IMR-90 (cell line): ENCODE measurements at regions not wholly inside any gene's neighbourhood (a gene's known extent, or its start where the extent isn't known, plus 50 kb on each side); places are given as distances from the start of the nearest gene placed in this dataset.

Experiments
- ATAC-seq: fragments of 200-7000 bp; cut with Tn5 transposase; 2 replicates; pipeline ENCODE4 v1.9.1; 2020; ENCODE audit warnings: low read depth, mild to moderate bottlenecking, moderate library complexity
- BruUV-seq: library from RNA; stranded (reverse); fragments of 400-500 nt; replicated peaks from 2 replicates; lab custom pipeline; 2021; lab: Mats Ljungman, UMichigan
- CTCF ChIA-PET: fragments of 300-600 bp; formaldehyde crosslinking; extraction: SDS; loops from one replicate; lab custom pipeline; 2021; ENCODE audit warnings: antibody characterized with exemption; lab: Yijun Ruan, JAX
- POLR2A ChIA-PET: fragments of 300-600 bp; sonication (Branson Sonifier 250); formaldehyde crosslinking; loops from one replicate; lab custom pipeline; 2022; ENCODE audit warnings: antibody characterized with exemption; ENCODE audit not compliant: unreplicated experiment; lab: Charles Lee
- DNase-seq: peaks from one replicate; pipeline ENCODE4 v3.0.0; 2013
- H2AFZ ChIP-seq: replicated peaks from 2 replicates; pipeline ENCODE3; 2013; ENCODE audit warnings: low read length, mild to moderate bottlenecking; ENCODE audit not compliant: poor library complexity
- H2AK5ac ChIP-seq: 2 replicates; pipeline ENCODE4 v1.6.1; 2013; ENCODE audit warnings: low read depth, low read length, inconsistent platforms
- H2AK9ac ChIP-seq: replicated peaks from 2 replicates; pipeline ENCODE3; 2013; ENCODE audit warnings: mild to moderate bottlenecking, low read depth, low read length, moderate library complexity; ENCODE audit not compliant: poor library complexity
- H2BK120ac ChIP-seq: 2 replicates; pipeline ENCODE4 v1.6.1; 2013; ENCODE audit warnings: low read depth, low read length, inconsistent platforms
- H2BK15ac ChIP-seq: 3 replicates; pipeline ENCODE4 v1.6.1; 2013; ENCODE audit warnings: low read depth, low read length, inconsistent platforms
- H2BK20ac ChIP-seq: 2 replicates; pipeline ENCODE4 v1.6.1; 2013; ENCODE audit warnings: low read depth, mild to moderate bottlenecking, inconsistent platforms, low read length, moderate library complexity
- H2BK5ac ChIP-seq: 2 replicates; pipeline ENCODE4 v1.6.1; 2013; ENCODE audit warnings: mild to moderate bottlenecking, low read depth, low read length, inconsistent platforms; ENCODE audit not compliant: poor library complexity, severe bottlenecking
- H3K14ac ChIP-seq: replicated peaks from 2 replicates; pipeline ENCODE4 v1.6.1; 2013; ENCODE audit warnings: low read depth, low read length, inconsistent platforms
- H3K18ac ChIP-seq: 2 replicates; pipeline ENCODE4 v1.6.1; 2013; ENCODE audit warnings: low read depth, low read length, control low read depth
- H3K23ac ChIP-seq: 2 replicates; pipeline ENCODE4 v1.6.1; 2013; ENCODE audit warnings: low read depth, low read length, inconsistent platforms
- H3K27ac ChIP-seq: 2 replicates; pipeline ENCODE4 v1.5.1; 2013; ENCODE audit warnings: mild to moderate bottlenecking, control low read depth, low read length; ENCODE audit not compliant: insufficient read depth
- H3K27me3 ChIP-seq: 2 replicates; pipeline ENCODE4 v1.6.1; 2013; ENCODE audit warnings: low read length; ENCODE audit not compliant: control insufficient read depth, insufficient read depth
- H3K36me3 ChIP-seq: 2 replicates; pipeline ENCODE4 v1.6.1; 2013; ENCODE audit warnings: low read length, mixed read lengths; ENCODE audit not compliant: control insufficient read depth, insufficient read depth
- H3K4ac ChIP-seq: 2 replicates; pipeline ENCODE4 v1.6.1; 2013; ENCODE audit warnings: low read depth, low read length, inconsistent platforms
- H3K4me1 ChIP-seq: 2 replicates; pipeline ENCODE4 v1.6.1; 2013; ENCODE audit warnings: low read length, mixed read lengths; ENCODE audit not compliant: control insufficient read depth, insufficient read depth
- H3K4me2 ChIP-seq: 2 replicates; pipeline ENCODE4 v1.6.1; 2013; ENCODE audit warnings: low read depth, mild to moderate bottlenecking, control low read depth, low read length, moderate library complexity
- H3K4me3 ChIP-seq: 2 replicates; pipeline ENCODE4 v1.5.1; 2013; ENCODE audit warnings: low read depth, mild to moderate bottlenecking, control low read depth, low read length, moderate library complexity; ENCODE audit not compliant: insufficient read depth
- H3K56ac ChIP-seq: 2 replicates; pipeline ENCODE4 v1.6.1; 2013; ENCODE audit warnings: low read length, inconsistent platforms; ENCODE audit not compliant: insufficient read depth; ENCODE audit errors: extremely low read depth
- H3K79me1 ChIP-seq, 2 experiments: 2 replicates each; pipeline ENCODE4 v1.6.1; 2013; ENCODE audit warnings: low read length in 2 of 2, inconsistent platforms in 1 of 2, low read depth in 1 of 2
- H3K9ac ChIP-seq: 2 replicates; pipeline ENCODE4 v1.6.1; 2013; ENCODE audit warnings: low read depth, low read length, control low read depth
- H3K9me1 ChIP-seq: 2 replicates; pipeline ENCODE4 v1.6.1; 2013; ENCODE audit warnings: low read length, inconsistent platforms; ENCODE audit not compliant: insufficient read depth
- H3K9me3 ChIP-seq: 2 replicates; pipeline ENCODE4 v1.6.1; 2013; ENCODE audit warnings: low read length; ENCODE audit not compliant: control insufficient read depth, insufficient read depth
- H4K20me1 ChIP-seq: 2 replicates; pipeline ENCODE4 v1.6.1; 2013; ENCODE audit warnings: low read length, inconsistent platforms; ENCODE audit not compliant: insufficient read depth
- H4K5ac ChIP-seq: 2 replicates; pipeline ENCODE4 v1.6.1; 2013; ENCODE audit warnings: mild to moderate bottlenecking, low read depth, low read length, control low read depth
- H4K8ac ChIP-seq, 2 experiments: 2 replicates each; pipeline ENCODE4 v1.6.1; 2013; ENCODE audit warnings: low read depth in 2 of 2, low read length in 2 of 2, control low read depth in 1 of 2, inconsistent platforms in 1 of 2
- H4K91ac ChIP-seq: 2 replicates; pipeline ENCODE4 v1.6.1; 2013; ENCODE audit warnings: low read depth, low read length, inconsistent platforms; ENCODE audit not compliant: insufficient read depth
- BHLHE40 ChIP-seq: fragments of 150-350 bp; IDR thresholded peaks from 2 replicates; pipeline ENCODE4 v1.6.1; 2016; ENCODE audit warnings: mild to moderate bottlenecking, low read depth, low read length
- CEBPB ChIP-seq: IDR thresholded peaks from 2 replicates; pipeline ENCODE4 v1.6.1; 2012; ENCODE audit warnings: low read depth, low read length, improper control_type of control experiment
- ELK1 ChIP-seq: fragments of 150-350 bp; IDR thresholded peaks from 2 replicates; pipeline ENCODE4 v1.6.1; 2016; ENCODE audit warnings: low read depth, mild to moderate bottlenecking, low read length, moderate library complexity, borderline replicate concordance
- FOS ChIP-seq: fragments of 150-350 bp; IDR thresholded peaks from 2 replicates; pipeline ENCODE4 v1.6.1; 2016; ENCODE audit warnings: low read depth, low read length
- MXI1 ChIP-seq: IDR thresholded peaks from 2 replicates; pipeline ENCODE4 v1.6.1; 2012; ENCODE audit warnings: low read depth, mild to moderate bottlenecking, low read length, moderate library complexity, borderline replicate concordance
- NFE2L2 ChIP-seq: fragments of 150-350 bp; IDR thresholded peaks from 2 replicates; pipeline ENCODE4 v1.6.1; 2016; ENCODE audit warnings: low read depth, mild to moderate bottlenecking, low read length
- RAD21 ChIP-seq: IDR thresholded peaks from 2 replicates; pipeline ENCODE4 v1.6.1; 2012; ENCODE audit warnings: low read length, improper control_type of control experiment
- RCOR1 ChIP-seq: IDR thresholded peaks from 2 replicates; pipeline ENCODE4 v1.6.1; 2012; ENCODE audit warnings: mild to moderate bottlenecking, low read length, improper control_type of control experiment; ENCODE audit not compliant: insufficient replicate concordance
- RFX5 ChIP-seq: IDR thresholded peaks from 2 replicates; pipeline ENCODE4 v1.8.0; 2012; ENCODE audit warnings: low read depth, mild to moderate bottlenecking, low read length, moderate library complexity
- SMC3 ChIP-seq: fragments of 150-350 bp; IDR thresholded peaks from 2 replicates; pipeline ENCODE4 v1.6.1; 2016; ENCODE audit warnings: low read depth, mild to moderate bottlenecking, antibody characterized with exemption, low read length, moderate library complexity
- WGBS, 2 experiments: methylation state at CpG; one replicate each; pipeline versions ENCODE4 v1.1.5 to v1.1.7; 2013; ENCODE audit warnings: missing lambda C conversion rate in 2 of 2; ENCODE audit not compliant: insufficient read length in 1 of 2; ENCODE audit errors: extremely low coverage in 2 of 2; 5-methylcytosine and 5-hydroxymethylcytosine counted together
- dilution Hi-C: fragments of 300-500 bp; cut with HindIII; formaldehyde crosslinking; loops from one replicate; pipeline ENCODE4 v1.14.3; 2018; ENCODE audit warnings: low sequenced_read_pairs; ENCODE audit not compliant: unreplicated experiment
- in situ Hi-C: fragments of 300-500 bp; cut with MboI; formaldehyde crosslinking; loops from 3 replicates; pipeline ENCODE4 v1.14.3; 2019; ENCODE audit warnings: low sequenced_read_pairs, inconsistent platforms, mixed read lengths
- intact Hi-C: fragments of 100-400 bp; cut with micrococcal nuclease; formaldehyde crosslinking; loops from 2 replicates; pipeline ENCODE4 v1.10.0; 2022

GRCh38 chr14:34344318-34344717 is 117.7 kb downstream of the SPTSSA start:
- H3K4ac ChIP-seq = no peak overlapping the region
- H3K4me1 ChIP-seq = no peaks in the 10 kb centered on the region
- no peak overlapping the region for H3K4me2 ChIP-seq
- no peak overlapping the region for H2BK5ac ChIP-seq
- ChIA-PET CTCF (interaction anchor here (1.1 kb wide), 1 partner anchor 22 kb away, joined by 3 read pairs; no protein-coding TSS in a partner anchor), POLR2A (no interaction called here)
- no peaks in the 10 kb centered on the region; the same call in 1 of the 2 replicates for H3K9me3 ChIP-seq
- no peak overlapping the region for H2AK9ac ChIP-seq
- H4K8ac ChIP-seq = no peak overlapping the region
- H2AFZ ChIP-seq = no peak overlapping the region
- no peak overlapping the region for H3K23ac ChIP-seq
- H3K56ac ChIP-seq = no peak overlapping the region
- H2BK20ac ChIP-seq = no peak overlapping the region
- no peaks in the 10 kb centered on the region for H3K27me3 ChIP-seq
- H3K14ac ChIP-seq = no peak overlapping the region
- no TSS peak for BruUV-seq
- 94% methylated on average over 2 of the region's 5 CpGs; no CpG with 5 or more reads in 1 of the 2 experiments for WGBS, 2 experiments
- no peak overlapping the region for H3K18ac ChIP-seq
- no peak overlapping the region for H3K4me3 ChIP-seq
- dilution Hi-C loops = no loop called here
- no peaks in the 10 kb centered on the region for H4K20me1 ChIP-seq
- H3K9me1 ChIP-seq = peaks cover 3% of the 10 kb centered on the region; the same call in 1 of the 2 replicates
- no peak overlapping the region for H3K27ac ChIP-seq
- in situ Hi-C loops = no loop called here
- TF ChIP-seq RCOR1 = no peak
- TF ChIP-seq BHLHE40 = no peak
- TF ChIP-seq FOS = no peak
- TF ChIP-seq CEBPB = no peak
- TF ChIP-seq MXI1 = no peak
- no peak for TF ChIP-seq SMC3
- no peak for TF ChIP-seq NFE2L2
- no peak for TF ChIP-seq RAD21
- TF ChIP-seq RFX5 = no peak
- no peak for TF ChIP-seq ELK1
- no peak overlapping the region for H2BK15ac ChIP-seq
- H4K5ac ChIP-seq = no peak overlapping the region
- intact Hi-C loops = no loop called here
- DNase-seq = no peak
- no peak overlapping the region for H2AK5ac ChIP-seq
- no peak overlapping the region for H4K91ac ChIP-seq
- ATAC-seq = no peak
- H3K36me3 ChIP-seq = no peaks in the 10 kb centered on the region
- H3K79me1 ChIP-seq = no peaks in the 10 kb centered on the region
- no peak overlapping the region for H2BK120ac ChIP-seq
- no peak overlapping the region for H3K9ac ChIP-seq
